SH-SY5Y (cell line): ENCODE measurements at regions not wholly inside any gene's neighbourhood (a gene's known extent, or its start where the extent isn't known, plus 50 kb on each side); places are given as distances from the start of the nearest gene placed in this dataset.

Experiments
- GATA2 ChIP-seq: IDR thresholded peaks from 2 replicates; pipeline ENCODE4 v1.6.1; 2011; ENCODE audit warnings: mild to moderate bottlenecking, low read depth, low read length
- GATA3 ChIP-seq: IDR thresholded peaks from 2 replicates; pipeline ENCODE4 v1.6.1; 2011; ENCODE audit warnings: low read depth, mild to moderate bottlenecking, low read length, moderate library complexity

- TF ChIP-seq GATA3 (no peak), GATA2 (no peak)
Observed at GRCh38 chr14:97912217-97912616, 1115.0 kb downstream of the VRK1 start.

GRCh38 chr14:97916100-97916499, 1118.9 kb downstream of the VRK1 start:
- TF ChIP-seq GATA3 (no peak), GATA2 (no peak)

GRCh38 chr14:97916669-97917568, 1119.7 kb downstream of the VRK1 start:
- no peak for TF ChIP-seq GATA2
- no peak for TF ChIP-seq GATA3

GRCh38 chr14:97920201-97920600, 1123.0 kb downstream of the VRK1 start:
- TF ChIP-seq GATA2 = no peak
- TF ChIP-seq GATA3 = no peak

GRCh38 chr14:97921296-97921695, 1124.1 kb downstream of the VRK1 start:
- no peak for TF ChIP-seq GATA2

GRCh38 chr14:97924922-97925613, 1127.9 kb downstream of the VRK1 start:
- TF ChIP-seq GATA2 (no peak), GATA3 (no peak)

- TF ChIP-seq GATA2 (no peak), GATA3 (no peak)
Observed at GRCh38 chr14:97930166-97930565, 1133.0 kb downstream of the VRK1 start.

GRCh38 chr14:97931273-97931672, 1134.1 kb downstream of the VRK1 start:
- no peak for TF ChIP-seq GATA2
- TF ChIP-seq GATA3 = no peak

GRCh38 chr14:97942921-97943320, 1145.7 kb downstream of the VRK1 start:
- TF ChIP-seq GATA2 (no peak), GATA3 (no peak)

GRCh38 chr14:97943619-97944018, 1146.4 kb downstream of the VRK1 start:
- no peak for TF ChIP-seq GATA2
- TF ChIP-seq GATA3 = no peak

- TF ChIP-seq GATA2 = no peak
- no peak for TF ChIP-seq GATA3
Observed at GRCh38 chr14:97944380-97944779, 1147.2 kb downstream of the VRK1 start.

- TF ChIP-seq GATA2 (no peak), GATA3 (no peak)
Observed at GRCh38 chr14:97945631-97946030, 1148.4 kb downstream of the VRK1 start.

- TF ChIP-seq GATA2 (no peak), GATA3 (no peak)
Observed at GRCh38 chr14:97946240-97946639, 1149.1 kb downstream of the VRK1 start.

- TF ChIP-seq GATA3 (no peak), GATA2 (no peak)
Observed at GRCh38 chr14:97946641-97947040, 1149.5 kb downstream of the VRK1 start.

- TF ChIP-seq GATA2 (no peak), GATA3 (no peak)
Observed at GRCh38 chr14:97948841-97949240, 1151.7 kb downstream of the VRK1 start.
